NT2/D1 (cell line): ENCODE measurements at regions not wholly inside any gene's neighbourhood (a gene's known extent, or its start where the extent isn't known, plus 50 kb on each side); places are given as distances from the start of the nearest gene placed in this dataset.

Experiments
- SUZ12 ChIP-seq: IDR thresholded peaks from 2 replicates; pipeline ENCODE4 v1.6.1; 2011; ENCODE audit not compliant: insufficient read length, insufficient read depth; ENCODE audit errors: extremely low read depth
- YY1 ChIP-seq: IDR thresholded peaks from 2 replicates; pipeline ENCODE4 v1.6.1; 2011; ENCODE audit not compliant: insufficient read length, insufficient read depth
- ZNF274 ChIP-seq: IDR thresholded peaks from 2 replicates; pipeline ENCODE4 v1.6.1; 2011; ENCODE audit warnings: mild to moderate bottlenecking, low read depth, low read length

DNA sequence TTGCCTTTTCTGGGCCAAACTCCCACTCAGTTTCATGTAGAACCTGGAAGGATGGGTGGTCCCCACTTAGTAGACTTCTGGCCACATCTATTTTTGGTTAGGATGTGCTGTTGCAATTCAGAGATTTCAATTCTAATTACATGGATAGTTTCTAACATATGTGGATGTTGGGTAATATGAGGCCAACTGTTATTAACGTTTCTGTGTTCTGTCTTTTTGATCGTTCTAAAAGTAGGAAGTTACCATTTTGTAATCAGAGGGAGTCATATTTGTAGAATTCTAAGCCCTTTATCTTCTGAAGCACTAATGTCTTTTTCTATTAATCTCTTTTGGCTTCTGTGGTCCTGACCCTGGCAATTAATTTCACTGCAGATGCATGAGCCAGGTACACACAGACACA, 141.6 kb upstream of the SPEF2 start:
- TF ChIP-seq ZNF274: no peak
- no peak for TF ChIP-seq YY1
- no peak for TF ChIP-seq SUZ12
